Liver (tissue), 8 donors: ENCODE measurements at regions not wholly inside any gene's neighbourhood (a gene's known extent, or its start where the extent isn't known, plus 50 kb on each side); places are given as distances from the start of the nearest gene placed in this dataset.

Experiments
- DNase-seq: peaks from one replicate; pipeline ENCODE4 v3.0.0-alpha.2; 2017; ENCODE audit warnings: low spot score
- H3K27ac ChIP-seq, 2 donors: one replicate each; pipeline ENCODE4 v1.7.0; 2013; ENCODE audit warnings: inconsistent platforms in 2 of 2, low read length in 2 of 2, control low read depth in 1 of 2, low read depth in 1 of 2, mild to moderate bottlenecking in 1 of 2
- H3K27me3 ChIP-seq, 4 donors: one replicate each; pipeline versions ENCODE4 v1.6.1 to v1.7.0; 2013; ENCODE audit warnings: low read length in 3 of 4, inconsistent platforms in 1 of 4, mild to moderate bottlenecking in 1 of 4, moderate library complexity in 1 of 4; ENCODE audit not compliant: control insufficient read depth in 4 of 4, insufficient read depth in 4 of 4
- H3K36me3 ChIP-seq, 4 donors: one replicate each; pipeline versions ENCODE4 v1.6.1 to v1.7.0; 2013; ENCODE audit warnings: low read length in 3 of 4, mild to moderate bottlenecking in 3 of 4, low read depth in 1 of 4, moderate library complexity in 1 of 4; ENCODE audit not compliant: control insufficient read depth in 4 of 4, insufficient read depth in 3 of 4
- H3K4me1 ChIP-seq, 4 donors: one replicate each; pipeline versions ENCODE4 v1.6.1 to v1.7.0; 2013; ENCODE audit warnings: low read length in 3 of 4, mild to moderate bottlenecking in 3 of 4, moderate library complexity in 1 of 4; ENCODE audit not compliant: control insufficient read depth in 4 of 4, insufficient read depth in 4 of 4
- H3K4me3 ChIP-seq, 3 donors: one replicate each; pipeline versions ENCODE4 v1.6.1 to v1.7.0; 2013; ENCODE audit warnings: low read length in 3 of 3, control low read depth in 1 of 3, low read depth in 1 of 3, mild to moderate bottlenecking in 1 of 3
- H3K9ac ChIP-seq, 2 donors: one replicate each; pipeline ENCODE4 v1.7.0; 2013; ENCODE audit warnings: low read length in 2 of 2, mild to moderate bottlenecking in 2 of 2, moderate library complexity in 2 of 2, control low read depth in 1 of 2, low read depth in 1 of 2
- H3K9me3 ChIP-seq, 4 donors: one replicate each; pipeline versions ENCODE4 v1.6.1 to v1.7.0; 2013; ENCODE audit warnings: low read length in 3 of 4; ENCODE audit not compliant: control insufficient read depth in 4 of 4
- ATF3 ChIP-seq: IDR thresholded peaks from 2 replicates; pipeline ENCODE4 v1.6.1; 2016; ENCODE audit warnings: antibody characterized with exemption
- CTCF ChIP-seq: fragments of 150-350 bp; IDR thresholded peaks from 2 replicates; pipeline ENCODE4 v1.5.1; 2017; ENCODE audit warnings: improper control_type of control experiment, low read depth, low read length; ENCODE audit not compliant: missing input control
- EGR1 ChIP-seq, 2 donors: IDR thresholded peaks; 2 replicates each; pipeline ENCODE4 v1.6.1; 2016 to 2018; ENCODE audit warnings: antibody characterized with exemption in 2 of 2, low read depth in 2 of 2
- FOXA1 ChIP-seq: IDR thresholded peaks from 2 replicates; pipeline ENCODE4 v1.6.1; 2016; ENCODE audit warnings: antibody characterized with exemption
- FOXA2 ChIP-seq: IDR thresholded peaks from 2 replicates; pipeline ENCODE4 v1.6.1; 2016; ENCODE audit warnings: antibody characterized with exemption
- GABPA ChIP-seq, 2 donors: IDR thresholded peaks in 1 of 2; conservative IDR thresholded peaks in 1 of 2; 2 replicates each; pipeline ENCODE4 v1.6.1; 2016; ENCODE audit warnings: antibody characterized with exemption in 2 of 2, mild to moderate bottlenecking in 1 of 2, moderate library complexity in 1 of 2
- HNF4A ChIP-seq, 2 donors: conservative IDR thresholded peaks; 2 replicates each; pipeline ENCODE4 v1.6.1; 2016; ENCODE audit warnings: antibody characterized with exemption in 2 of 2, mild to moderate bottlenecking in 2 of 2
- HNF4G ChIP-seq: IDR thresholded peaks from 2 replicates; pipeline ENCODE4 v1.6.1; 2016; ENCODE audit warnings: antibody characterized with exemption
- JUND ChIP-seq, 2 donors: IDR thresholded peaks; 2 replicates each; pipeline ENCODE4 v1.6.1; 2016; ENCODE audit warnings: antibody characterized with exemption in 2 of 2
- MAX ChIP-seq: IDR thresholded peaks from 2 replicates; pipeline ENCODE4 v1.6.1; 2016; ENCODE audit warnings: antibody characterized with exemption
- NR2F2 ChIP-seq: IDR thresholded peaks from 2 replicates; pipeline ENCODE4 v1.6.1; 2016; ENCODE audit warnings: antibody characterized with exemption
- RAD21 ChIP-seq, 2 donors: IDR thresholded peaks; 2 replicates each; pipeline ENCODE4 v1.6.1; 2016; ENCODE audit warnings: antibody characterized with exemption in 2 of 2, mild to moderate bottlenecking in 2 of 2
- REST ChIP-seq: IDR thresholded peaks from 2 replicates; pipeline ENCODE4 v1.6.1; 2016; ENCODE audit warnings: antibody characterized with exemption, mild to moderate bottlenecking
- RXRA ChIP-seq, 2 donors: IDR thresholded peaks; 2 replicates each; pipeline ENCODE4 v1.6.1; 2017 to 2018; ENCODE audit warnings: antibody characterized with exemption in 2 of 2, mild to moderate bottlenecking in 1 of 2
- SP1 ChIP-seq: IDR thresholded peaks from 2 replicates; pipeline ENCODE4 v1.6.1; 2018; ENCODE audit warnings: antibody characterized with exemption, mild to moderate bottlenecking
- TAF1 ChIP-seq: conservative IDR thresholded peaks from 2 replicates; pipeline ENCODE4 v1.6.1; 2016; ENCODE audit warnings: antibody characterized with exemption, mild to moderate bottlenecking
- YY1 ChIP-seq: IDR thresholded peaks from 2 replicates; pipeline ENCODE4 v1.6.1; 2016; ENCODE audit warnings: antibody characterized with exemption, mild to moderate bottlenecking
- ZBTB33 ChIP-seq: IDR thresholded peaks from 2 replicates; pipeline ENCODE4 v1.6.1; 2016; ENCODE audit warnings: antibody characterized with exemption
- WGBS: extraction: QIAGEN DNeasy Blood & Tissue Kit; methylation state at CpG from one replicate; pipeline ENCODE4 v1.1.7; 2013; 5-methylcytosine and 5-hydroxymethylcytosine counted together
- donor health status: healthy.
- donor health status: healthy.
- donor health status: healthy.
- donor health status: healthy.
- donor health status: healthy.

GRCh38 chr9:26565118-26565517, 327.5 kb downstream of the CAAP1 start:
- 43% methylated on average over 2 of the region's 2 CpGs for WGBS
- DNase-seq, result no peak
- no peaks in the 10 kb centered on the region for H3K36me3 ChIP-seq
- no peaks in the 10 kb centered on the region for H3K4me1 ChIP-seq
- no peaks in the 10 kb centered on the region for H3K27me3 ChIP-seq
- H3K9me3 ChIP-seq, result no peaks in the 10 kb centered on the region
- H3K27ac ChIP-seq, result no peak overlapping the region
- TF ChIP-seq GABPA (IDR thresholded peaks at IDR 0.05 in 1 of 2, conservative IDR thresholded peaks at IDR 0.05 in 1 of 2), result no peak
- no peak for TF ChIP-seq FOXA2
- no peak for TF ChIP-seq HNF4A (conservative IDR thresholded peaks at IDR 0.05)
- TF ChIP-seq EGR1 (IDR thresholded peaks at IDR 0.05; ENCODE audit: low read depth in 2 of 2), result no peak
- TF ChIP-seq RAD21 (IDR thresholded peaks at IDR 0.05), result no peak
- no peak for TF ChIP-seq SP1
- no peak for TF ChIP-seq ATF3
- TF ChIP-seq CTCF, result no peak
- no peak for TF ChIP-seq FOXA1
- no peak for TF ChIP-seq ZBTB33
- no peak for TF ChIP-seq YY1
- no peak for TF ChIP-seq REST
- TF ChIP-seq TAF1, result no peak
- no peak for TF ChIP-seq JUND (IDR thresholded peaks at IDR 0.05)
- TF ChIP-seq RXRA (IDR thresholded peaks at IDR 0.05), result no peak
- no peak for TF ChIP-seq MAX
- TF ChIP-seq NR2F2, result no peak
- TF ChIP-seq HNF4G, result no peak
- no peak overlapping the region for H3K9ac ChIP-seq
- H3K4me3 ChIP-seq, result no peak overlapping the region

GRCh38 chr9:26562338-26562737, 330.3 kb downstream of the CAAP1 start:
- H3K9ac ChIP-seq, result no peak overlapping the region
- H3K4me1 ChIP-seq, result no peaks in the 10 kb centered on the region
- no peak for DNase-seq
- WGBS, result 68% methylated on average over 1 of the region's 1 CpG
- no peak overlapping the region for H3K27ac ChIP-seq
- H3K4me3 ChIP-seq, result no peak overlapping the region
- H3K9me3 ChIP-seq, result no peaks in the 10 kb centered on the region
- H3K27me3 ChIP-seq, result no peaks in the 10 kb centered on the region
- H3K36me3 ChIP-seq, result no peaks in the 10 kb centered on the region
- no peak for TF ChIP-seq HNF4A (conservative IDR thresholded peaks at IDR 0.05)
- no peak for TF ChIP-seq MAX
- no peak for TF ChIP-seq FOXA2
- no peak for TF ChIP-seq RXRA (IDR thresholded peaks at IDR 0.05)
- TF ChIP-seq SP1, result no peak
- no peak for TF ChIP-seq YY1
